Stimulated activated CD8-positive, alpha-beta memory T cell treated with anti-CD3 and anti-CD28 coated beads, Interleukin-15, amount 100 ng/mL, for 1 hour (primary cell): ENCODE measurements at regions not wholly inside any gene's neighbourhood (a gene's known extent, or its start where the extent isn't known, plus 50 kb on each side); places are given as distances from the start of the nearest gene placed in this dataset.
"Not testable (repeated sequence)": the region's sequence is repeated elsewhere in the genome, so short reads cannot be mapped to it uniquely, and the experiment has no call there.

Experiments used
- DNase-seq: peaks from one replicate; pipeline ENCODE4 v3.0.0-alpha.2; 2020; ENCODE audit warnings: low read depth

DNA sequence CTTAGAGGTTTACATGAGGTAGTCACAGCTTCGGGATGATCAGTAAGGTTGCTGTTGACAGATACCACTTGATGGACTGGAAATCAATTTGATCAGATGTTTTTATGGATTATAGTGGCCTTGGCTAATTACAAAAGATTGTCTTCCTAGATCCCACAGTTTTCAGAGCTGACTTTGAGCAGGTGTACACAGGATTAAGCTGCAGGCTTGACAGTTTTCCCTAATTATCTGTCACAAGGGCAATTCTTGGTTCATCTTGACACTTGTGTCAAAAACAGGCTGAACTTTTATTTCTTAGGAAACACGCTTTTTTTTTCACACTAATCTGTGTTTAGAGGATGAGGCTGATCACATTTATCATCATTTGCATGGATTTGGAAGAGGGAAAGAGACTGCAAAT lies 824.0 kb upstream of the PIK3C3 start:
- DNase-seq, result no peak

GRCh38 chr18:41128545-41128944 lies 826.5 kb upstream of the PIK3C3 start:
- no peak for DNase-seq

DNA sequence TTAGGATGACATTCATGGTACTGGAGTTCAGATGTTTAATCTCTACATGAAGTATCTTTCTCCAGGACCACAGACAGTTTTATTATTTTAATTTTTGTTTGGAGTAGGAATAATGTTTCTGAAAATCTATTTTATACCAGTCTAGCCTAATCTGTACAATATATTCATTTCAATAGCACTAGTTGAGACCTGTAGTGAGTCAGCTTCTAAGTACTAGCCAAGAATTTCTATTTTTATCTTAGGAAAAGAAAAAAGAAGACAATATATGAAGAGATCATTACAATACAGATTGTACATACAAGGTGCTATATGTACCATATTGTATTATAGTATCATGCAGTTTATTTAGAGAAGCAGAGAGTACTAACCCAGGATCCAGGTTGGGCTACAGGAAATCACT lies 826.9 kb upstream of the PIK3C3 start:
- no peak for DNase-seq

GRCh38 chr18:41126541-41127235 lies 828.3 kb upstream of the PIK3C3 start:
- DNase-seq, result no peak

DNA sequence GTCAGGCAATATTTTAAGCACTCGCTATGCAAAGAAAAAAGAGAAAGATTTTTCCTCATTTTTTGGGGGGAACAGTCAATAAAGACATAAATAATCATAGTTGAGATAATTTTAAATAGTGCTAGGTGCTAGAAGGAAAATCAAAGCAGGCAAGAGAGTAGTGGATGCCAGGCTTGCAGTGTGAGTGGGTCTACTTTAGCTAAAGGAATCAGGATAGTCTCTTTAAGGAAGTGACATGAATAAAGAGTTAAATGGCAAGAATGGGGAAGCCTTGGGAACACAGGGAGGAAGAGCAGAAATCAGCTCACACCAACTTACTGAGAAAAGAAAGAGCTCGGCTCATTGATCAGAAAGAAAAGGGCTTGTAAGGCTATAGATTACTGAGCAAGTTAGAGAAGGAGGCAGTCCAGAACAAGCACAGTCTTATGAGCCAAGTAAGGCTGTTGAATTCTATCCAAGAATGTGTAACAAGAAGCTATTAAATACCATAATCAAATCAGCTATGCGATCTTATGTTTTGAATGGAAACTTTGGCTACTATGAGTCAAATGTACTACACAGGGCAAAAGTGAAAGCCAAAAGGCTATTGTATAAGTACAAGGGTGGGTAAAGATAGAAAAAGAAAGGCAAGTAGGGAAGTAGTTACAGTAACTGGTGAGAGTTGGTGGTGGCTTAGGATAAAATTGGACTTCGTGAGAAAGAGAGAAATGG lies 833.8 kb upstream of the PIK3C3 start:
- no peak for DNase-seq

DNA sequence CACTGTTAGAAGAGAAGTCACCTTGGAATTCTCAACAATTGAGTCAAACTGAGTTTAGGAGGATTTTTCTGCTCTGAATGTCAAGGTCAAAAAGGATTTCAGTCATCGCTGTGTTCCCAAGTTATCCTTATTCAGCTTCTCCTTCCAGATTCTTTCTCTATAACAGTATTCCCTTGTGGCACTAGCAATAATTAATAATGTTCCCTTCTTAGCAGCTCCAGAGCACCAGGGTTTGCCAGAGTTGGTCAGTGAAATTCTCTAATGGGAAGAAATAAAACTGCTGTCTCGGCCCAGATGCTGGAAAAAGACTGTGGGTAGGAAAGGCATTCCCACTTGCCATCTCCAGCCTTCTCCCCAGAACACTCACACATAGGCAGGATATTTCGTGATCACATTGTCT lies 836.0 kb upstream of the PIK3C3 start:
- no peak for DNase-seq

- no peak for DNase-seq
Measured at GRCh38 chr18:41113885-41114482, 841.0 kb upstream of the PIK3C3 start.

- no peak for DNase-seq
Measured at GRCh38 chr18:41099451-41099850, 855.6 kb upstream of the PIK3C3 start.

DNA sequence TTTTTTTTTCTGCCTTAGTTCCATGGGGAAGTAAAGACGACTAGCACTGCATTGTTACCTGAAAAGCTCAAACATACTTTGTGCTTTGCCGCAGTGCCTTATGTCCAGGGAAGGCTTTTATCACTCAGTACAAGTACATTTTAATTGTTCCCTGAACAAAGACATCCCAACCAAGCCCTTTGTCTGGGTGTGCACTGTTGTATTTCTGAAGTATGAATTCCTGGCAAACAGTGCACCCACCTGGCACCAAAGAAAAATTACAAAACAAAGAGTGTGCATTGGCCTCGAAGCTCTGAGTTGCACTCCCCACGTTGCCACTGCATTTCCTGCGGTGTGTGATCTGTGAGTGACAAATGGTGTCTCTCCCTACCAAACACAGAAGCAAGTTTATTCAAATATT lies 858.5 kb upstream of the PIK3C3 start:
- DNase-seq, result no peak

GRCh38 chr18:41077076-41077475 lies 878.0 kb upstream of the PIK3C3 start:
- no peak for DNase-seq

- DNase-seq, result no peak
Measured at GRCh38 chr18:41075212-41075611, 879.8 kb upstream of the PIK3C3 start.

DNA sequence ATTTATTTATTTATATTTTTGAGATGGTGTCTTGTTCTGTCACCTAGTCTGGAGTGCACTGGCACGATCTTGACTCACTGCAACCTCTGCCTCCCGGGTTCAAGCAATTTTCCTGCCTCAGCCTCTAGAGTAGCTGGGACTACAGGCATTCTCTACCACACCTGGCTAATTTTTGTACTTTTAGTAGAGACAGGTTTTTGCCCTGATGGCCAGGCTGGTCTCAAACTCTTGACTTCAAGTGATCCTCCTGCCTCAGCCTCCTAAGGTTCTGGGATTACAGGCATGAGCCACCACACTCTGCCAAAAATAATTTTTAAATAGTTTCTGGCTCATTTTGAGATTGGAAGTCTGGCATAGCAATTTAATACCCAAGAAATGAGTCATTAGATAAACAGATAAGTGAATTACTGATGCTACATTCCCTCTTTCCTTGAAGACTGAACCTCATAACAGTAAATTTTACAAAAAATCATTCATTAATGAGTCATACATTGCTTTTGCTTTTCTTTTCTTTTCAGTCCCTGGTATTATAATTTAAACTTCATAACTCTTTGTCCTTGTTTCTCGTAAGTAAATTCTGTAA lies 881.6 kb upstream of the PIK3C3 start:
- no peak for DNase-seq

DNA sequence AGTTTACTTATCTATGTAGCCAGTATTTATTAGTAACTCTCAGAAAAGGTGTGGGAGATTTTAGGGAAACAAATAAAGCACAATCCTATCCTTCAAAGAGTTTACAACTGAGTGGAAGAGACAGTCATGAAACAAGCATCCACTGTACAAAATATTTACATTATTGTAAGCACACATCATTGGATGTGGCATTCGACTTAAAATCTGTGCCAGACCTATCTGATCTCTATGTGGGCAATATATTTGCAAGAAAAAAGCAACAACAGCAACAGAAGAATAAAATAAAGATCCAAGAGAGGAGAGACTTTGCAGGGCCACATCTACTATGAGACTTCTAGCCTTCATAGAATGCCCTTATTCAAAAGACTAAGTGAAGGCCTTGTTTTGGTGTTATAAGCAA lies 882.1 kb upstream of the PIK3C3 start:
- DNase-seq, result no peak

GRCh38 chr18:41071826-41072225 lies 883.2 kb upstream of the PIK3C3 start:
- DNase-seq, result no peak

- no peak for DNase-seq
Measured at GRCh38 chr18:41069167-41069566, 885.9 kb upstream of the PIK3C3 start.

GRCh38 chr18:41064916-41065315 lies 890.1 kb upstream of the PIK3C3 start:
- no peak for DNase-seq

GRCh38 chr18:41060967-41061366 lies 894.1 kb upstream of the PIK3C3 start:
- no peak for DNase-seq

GRCh38 chr18:41059126-41059415 lies 896.0 kb upstream of the PIK3C3 start:
- no peak for DNase-seq

DNA sequence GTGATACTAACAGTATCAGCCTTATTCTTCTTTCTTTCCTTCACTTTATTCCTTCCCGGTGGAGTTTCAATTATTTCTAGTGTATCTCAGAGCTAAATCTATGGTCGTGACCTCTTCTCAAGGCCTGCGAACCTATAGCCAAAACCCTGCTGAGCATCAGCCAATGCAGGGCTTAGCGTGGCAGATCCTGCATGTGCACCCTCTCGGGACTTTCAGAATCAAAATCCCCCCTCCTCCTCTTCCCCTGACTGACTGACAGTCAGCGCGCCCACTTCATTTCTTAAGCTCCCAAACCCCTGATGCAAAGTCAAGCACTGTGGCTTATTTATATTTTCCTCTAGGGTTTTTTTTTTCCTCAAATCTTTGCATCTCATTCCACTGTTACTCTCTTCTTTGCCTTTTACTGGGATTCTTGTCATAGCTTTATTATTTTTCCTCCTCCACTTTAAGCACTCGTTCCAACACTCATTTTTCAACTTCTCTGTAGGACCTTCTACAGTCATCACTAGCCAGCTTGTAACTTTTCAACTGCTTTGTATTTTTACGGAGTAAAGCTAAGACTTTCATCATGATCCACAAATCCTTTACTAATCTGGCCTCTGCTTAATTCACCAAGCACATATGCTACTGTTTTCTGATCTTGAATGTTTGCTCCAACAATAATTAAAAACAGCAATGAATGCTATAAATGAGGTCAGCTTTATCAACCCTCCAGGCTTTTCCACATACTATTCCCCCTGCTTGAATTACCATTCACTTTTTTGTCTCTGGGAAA lies 896.5 kb upstream of the PIK3C3 start:
- DNase-seq, result no peak

DNA sequence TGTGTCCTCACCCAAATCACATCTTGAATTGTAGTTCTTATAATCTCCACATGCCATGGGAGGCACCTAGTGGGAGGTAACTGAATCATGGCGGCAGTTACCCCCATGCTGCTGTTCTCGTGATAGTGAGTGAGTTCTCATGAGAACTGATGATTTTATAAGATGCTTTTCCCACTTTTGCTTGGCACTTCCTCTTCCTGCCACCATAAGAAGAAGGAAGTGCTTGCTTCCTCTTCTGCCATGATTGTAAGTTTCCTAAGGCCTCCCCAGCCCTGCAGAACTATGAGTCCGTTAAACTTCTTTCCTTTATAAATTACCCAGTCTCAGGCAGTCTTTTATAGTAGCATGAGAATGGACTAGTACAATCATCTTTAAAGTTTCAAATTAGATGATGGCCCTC lies 902.4 kb upstream of the PIK3C3 start:
- DNase-seq, result no peak

DNA sequence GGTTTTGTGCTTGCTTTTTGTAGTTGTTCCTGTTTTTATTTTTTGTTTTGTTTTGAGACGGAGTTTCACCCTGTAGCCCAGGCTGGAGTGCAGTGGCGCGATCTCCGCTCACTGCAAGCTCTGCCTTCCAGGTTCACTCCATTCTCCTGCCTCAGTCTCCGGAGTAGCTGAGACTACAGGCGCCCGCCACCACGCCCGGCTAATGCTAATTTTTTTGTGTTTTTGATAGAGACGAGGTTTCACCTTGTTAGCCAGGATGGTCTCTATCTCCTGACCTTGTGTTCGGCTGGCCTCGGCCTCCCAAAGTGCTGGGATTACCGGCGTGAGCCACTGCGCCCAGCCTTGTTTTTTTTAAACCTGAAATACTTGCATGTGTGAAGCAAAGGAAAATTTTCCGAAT lies 908.8 kb upstream of the PIK3C3 start:
- DNase-seq, result not testable (repeated sequence)

- DNase-seq, result no peak
Measured at GRCh38 chr18:41043876-41044275, 911.2 kb upstream of the PIK3C3 start.

DNA sequence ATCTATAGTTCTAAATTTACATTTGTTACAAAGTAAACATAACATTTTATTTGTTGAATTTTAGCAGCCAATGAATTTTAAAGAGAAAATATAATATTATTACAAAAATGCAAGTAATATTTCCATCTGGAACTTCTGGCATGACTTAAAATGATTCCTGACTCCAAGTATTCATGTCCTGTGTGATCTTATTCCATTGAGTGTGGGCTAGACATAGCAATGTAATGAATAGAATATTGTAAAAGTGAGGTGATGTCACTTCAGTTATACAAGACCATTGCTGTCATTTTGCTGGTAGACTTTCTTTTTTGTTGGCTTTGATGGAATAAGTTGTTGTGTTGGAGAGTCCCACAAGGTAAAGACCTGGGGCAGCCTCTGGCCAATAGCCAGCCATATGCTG lies 912.2 kb upstream of the PIK3C3 start:
- no peak for DNase-seq
